T-helper 17 cell (primary cell): ENCODE measurements at regions not wholly inside any gene's neighbourhood (a gene's known extent, or its start where the extent isn't known, plus 50 kb on each side); places are given as distances from the start of the nearest gene placed in this dataset.

ENCODE experiments used
- ATAC-seq: fragments of 150-1000 bp; cut with Tn5 transposase; 2 replicates; pipeline ENCODE4 v1.10.0; 2021; ENCODE audit warnings: mild to moderate bottlenecking, moderate library complexity
- DNase-seq, 3 donors: peaks; one replicate each; pipeline versions ENCODE4 v3.0.0 to v3.0.0-alpha.2; 2020 to 2021
- H3K9me3 ChIP-seq: one replicate; pipeline ENCODE4 v1.7.0; 2013; ENCODE audit warnings: low read length, mild to moderate bottlenecking; ENCODE audit not compliant: control insufficient read depth, poor library complexity, severe bottlenecking
- H3K27ac Mint-ChIP-seq: one replicate; pipeline ENCODE4 v1.8.0; 2022; ENCODE audit warnings: mild to moderate bottlenecking, moderate library complexity, mixed read lengths
- H3K27me3 Mint-ChIP-seq: one replicate; pipeline ENCODE4 v1.8.0; 2022; ENCODE audit warnings: mixed read lengths
- H3K36me3 Mint-ChIP-seq: one replicate; pipeline ENCODE4 v1.8.0; 2022; ENCODE audit warnings: low read depth, mixed read lengths
- H3K4me1 Mint-ChIP-seq: one replicate; pipeline ENCODE4 v1.8.0; 2022; ENCODE audit warnings: mild to moderate bottlenecking, mixed read lengths
- H3K4me3 Mint-ChIP-seq: one replicate; pipeline ENCODE4 v1.8.0; 2022; ENCODE audit warnings: mild to moderate bottlenecking, moderate library complexity, mixed read lengths

GRCh38 chr6:159508931-159509330, 184.1 kb downstream of the SOD2 start:
- Mint-ChIP-seq H3K36me3 (no peaks in the 10 kb centered on the region), H3K27ac (no peak overlapping the region), H3K27me3 (peaks cover 21% of the 10 kb centered on the region), H3K4me1 (no peaks in the 10 kb centered on the region), H3K4me3 (no peak overlapping the region)
- no peaks in the 10 kb centered on the region for H3K9me3 ChIP-seq
- DNase-seq = no peak
- no peak for ATAC-seq

GRCh38 chr6:159506048-159506447, 187.0 kb downstream of the SOD2 start:
- DNase-seq (no peak), ATAC-seq (no peak)
- H3K27ac Mint-ChIP-seq = no peak overlapping the region
- no peaks in the 10 kb centered on the region for H3K36me3 Mint-ChIP-seq
- H3K4me3 Mint-ChIP-seq = no peak overlapping the region
- no peaks in the 10 kb centered on the region for H3K4me1 Mint-ChIP-seq
- peaks cover 33% of the 10 kb centered on the region for H3K27me3 Mint-ChIP-seq
- H3K9me3 ChIP-seq = no peaks in the 10 kb centered on the region

- Mint-ChIP-seq H3K27ac (no peak overlapping the region), H3K4me3 (no peak overlapping the region), H3K4me1 (no peaks in the 10 kb centered on the region), H3K27me3 (peaks cover 27% of the 10 kb centered on the region), H3K36me3 (no peaks in the 10 kb centered on the region)
- no peak for DNase-seq
- ATAC-seq = no peak
- no peaks in the 10 kb centered on the region for H3K9me3 ChIP-seq
These were observed 187.7 kb downstream of the SOD2 start for GRCh38 chr6:159505140-159505922.

GRCh38 chr6:159501558-159501957, 191.5 kb downstream of the SOD2 start:
- H3K27ac Mint-ChIP-seq = no peak overlapping the region
- no peaks in the 10 kb centered on the region for H3K36me3 Mint-ChIP-seq
- DNase-seq (no peak), ATAC-seq (no peak)
- H3K27me3 Mint-ChIP-seq = peaks cover 14% of the 10 kb centered on the region
- H3K9me3 ChIP-seq = no peaks in the 10 kb centered on the region
- no peak overlapping the region for H3K4me3 Mint-ChIP-seq
- H3K4me1 Mint-ChIP-seq = no peaks in the 10 kb centered on the region

GRCh38 chr6:159499034-159499433, 194.0 kb downstream of the SOD2 start:
- no peak for DNase-seq
- H3K27me3 Mint-ChIP-seq = peaks cover 28% of the 10 kb centered on the region
- no peak overlapping the region for H3K27ac Mint-ChIP-seq
- no peaks in the 10 kb centered on the region for H3K4me1 Mint-ChIP-seq
- no peak for ATAC-seq
- no peaks in the 10 kb centered on the region for H3K36me3 Mint-ChIP-seq
- no peaks in the 10 kb centered on the region for H3K9me3 ChIP-seq
- H3K4me3 Mint-ChIP-seq = no peak overlapping the region

GRCh38 chr6:159494586-159494972, 198.5 kb downstream of the SOD2 start:
- Mint-ChIP-seq H3K36me3 (no peaks in the 10 kb centered on the region), H3K27me3 (peaks cover 35% of the 10 kb centered on the region), H3K4me3 (no peak overlapping the region), H3K27ac (no peak overlapping the region), H3K4me1 (no peaks in the 10 kb centered on the region)
- no peak for ATAC-seq
- no peaks in the 10 kb centered on the region for H3K9me3 ChIP-seq
- no peak for DNase-seq

- no peaks in the 10 kb centered on the region for H3K9me3 ChIP-seq
- no peak for ATAC-seq
- H3K4me1 Mint-ChIP-seq = no peaks in the 10 kb centered on the region
- H3K4me3 Mint-ChIP-seq = no peak overlapping the region
- no peak for DNase-seq
- H3K27me3 Mint-ChIP-seq = peaks cover 35% of the 10 kb centered on the region
- no peaks in the 10 kb centered on the region for H3K36me3 Mint-ChIP-seq
- no peak overlapping the region for H3K27ac Mint-ChIP-seq
These were observed 199.0 kb downstream of the SOD2 start for GRCh38 chr6:159493898-159494585.

- no peaks in the 10 kb centered on the region for H3K9me3 ChIP-seq
- no peaks in the 10 kb centered on the region for H3K4me1 Mint-ChIP-seq
- peaks cover 35% of the 10 kb centered on the region for H3K27me3 Mint-ChIP-seq
- no peak for DNase-seq
- no peak for ATAC-seq
- H3K4me3 Mint-ChIP-seq = no peak overlapping the region
- H3K27ac Mint-ChIP-seq = no peak overlapping the region
- H3K36me3 Mint-ChIP-seq = no peaks in the 10 kb centered on the region
These were observed 199.7 kb downstream of the SOD2 start for GRCh38 chr6:159493231-159493897.

- Mint-ChIP-seq H3K4me1 (no peaks in the 10 kb centered on the region), H3K4me3 (no peak overlapping the region), H3K27ac (no peak overlapping the region), H3K36me3 (no peaks in the 10 kb centered on the region), H3K27me3 (peaks cover 41% of the 10 kb centered on the region)
- no peak for DNase-seq
- ATAC-seq = no peak
- H3K9me3 ChIP-seq = no peaks in the 10 kb centered on the region
These were observed 202.6 kb downstream of the SOD2 start for GRCh38 chr6:159490298-159490937.

GRCh38 chr6:159487636-159488035, 205.4 kb downstream of the SOD2 start:
- no peaks in the 10 kb centered on the region for H3K4me1 Mint-ChIP-seq
- no peak for DNase-seq
- ATAC-seq = no peak
- no peaks in the 10 kb centered on the region for H3K9me3 ChIP-seq
- peaks cover 34% of the 10 kb centered on the region for H3K27me3 Mint-ChIP-seq
- H3K4me3 Mint-ChIP-seq = no peak overlapping the region
- no peak overlapping the region for H3K27ac Mint-ChIP-seq
- H3K36me3 Mint-ChIP-seq = no peaks in the 10 kb centered on the region

GRCh38 chr6:159483259-159483658, 209.8 kb downstream of the SOD2 start:
- no peaks in the 10 kb centered on the region for H3K4me1 Mint-ChIP-seq
- H3K4me3 Mint-ChIP-seq = no peak overlapping the region
- ATAC-seq = no peak
- no peak overlapping the region for H3K27ac Mint-ChIP-seq
- H3K27me3 Mint-ChIP-seq = peaks cover 38% of the 10 kb centered on the region
- no peaks in the 10 kb centered on the region for H3K36me3 Mint-ChIP-seq
- no peak for DNase-seq
- H3K9me3 ChIP-seq = no peaks in the 10 kb centered on the region

- H3K27me3 Mint-ChIP-seq = peaks cover 32% of the 10 kb centered on the region
- no peaks in the 10 kb centered on the region for H3K9me3 ChIP-seq
- no peak overlapping the region for H3K4me3 Mint-ChIP-seq
- H3K27ac Mint-ChIP-seq = no peak overlapping the region
- no peaks in the 10 kb centered on the region for H3K36me3 Mint-ChIP-seq
- ATAC-seq = no peak
- no peak for DNase-seq
- H3K4me1 Mint-ChIP-seq = no peaks in the 10 kb centered on the region
These were observed 211.1 kb downstream of the SOD2 start for GRCh38 chr6:159481897-159482296.

GRCh38 chr6:159480471-159480870, 212.6 kb downstream of the SOD2 start:
- no peaks in the 10 kb centered on the region for H3K9me3 ChIP-seq
- H3K4me1 Mint-ChIP-seq = no peaks in the 10 kb centered on the region
- H3K27me3 Mint-ChIP-seq = peaks cover 32% of the 10 kb centered on the region
- no peak for ATAC-seq
- no peak for DNase-seq
- no peak overlapping the region for H3K4me3 Mint-ChIP-seq
- H3K27ac Mint-ChIP-seq = no peak overlapping the region
- H3K36me3 Mint-ChIP-seq = no peaks in the 10 kb centered on the region
